Nephron progenitor cell (in vitro differentiated cells): ENCODE measurements at regions not wholly inside any gene's neighbourhood (a gene's known extent, or its start where the extent isn't known, plus 50 kb on each side); places are given as distances from the start of the nearest gene placed in this dataset.
A peak's percentile ranks its signal among the peaks of the same experiment; 100 is the strongest.

ENCODE experiments used
- DNase-seq: peaks from one replicate; pipeline ENCODE4 v3.0.0; 2021
- H3K27ac Mint-ChIP-seq: 2 replicates; pipeline ENCODE4 v1.8.0; 2021; ENCODE audit warnings: mild to moderate bottlenecking, moderate library complexity, mixed read lengths
- H3K27me3 Mint-ChIP-seq: 2 replicates; pipeline ENCODE4 v1.8.0; 2021; ENCODE audit warnings: mild to moderate bottlenecking, low read depth, mixed read lengths; ENCODE audit not compliant: poor library complexity
- H3K36me3 Mint-ChIP-seq: 2 replicates; pipeline ENCODE4 v1.8.0; 2021; ENCODE audit warnings: low read depth, mixed read lengths
- H3K4me1 Mint-ChIP-seq: 2 replicates; pipeline ENCODE4 v1.8.0; 2021; ENCODE audit warnings: mixed read lengths
- H3K4me3 Mint-ChIP-seq: 2 replicates; pipeline ENCODE4 v1.8.0; 2021; ENCODE audit warnings: mild to moderate bottlenecking, moderate library complexity, mixed read lengths
- H3K9me3 Mint-ChIP-seq: 2 replicates; pipeline ENCODE4 v1.8.0; 2021; ENCODE audit warnings: mild to moderate bottlenecking, moderate library complexity, mixed read lengths
- TF ChIP-seq, protein P1 (sequence below): fragments of 200-600 bp; sonication (generic); IDR thresholded peaks from 2 replicates; pipeline ENCODE4 v1.5.0; 2021; ENCODE audit warnings: antibody characterized with exemption

DNA sequence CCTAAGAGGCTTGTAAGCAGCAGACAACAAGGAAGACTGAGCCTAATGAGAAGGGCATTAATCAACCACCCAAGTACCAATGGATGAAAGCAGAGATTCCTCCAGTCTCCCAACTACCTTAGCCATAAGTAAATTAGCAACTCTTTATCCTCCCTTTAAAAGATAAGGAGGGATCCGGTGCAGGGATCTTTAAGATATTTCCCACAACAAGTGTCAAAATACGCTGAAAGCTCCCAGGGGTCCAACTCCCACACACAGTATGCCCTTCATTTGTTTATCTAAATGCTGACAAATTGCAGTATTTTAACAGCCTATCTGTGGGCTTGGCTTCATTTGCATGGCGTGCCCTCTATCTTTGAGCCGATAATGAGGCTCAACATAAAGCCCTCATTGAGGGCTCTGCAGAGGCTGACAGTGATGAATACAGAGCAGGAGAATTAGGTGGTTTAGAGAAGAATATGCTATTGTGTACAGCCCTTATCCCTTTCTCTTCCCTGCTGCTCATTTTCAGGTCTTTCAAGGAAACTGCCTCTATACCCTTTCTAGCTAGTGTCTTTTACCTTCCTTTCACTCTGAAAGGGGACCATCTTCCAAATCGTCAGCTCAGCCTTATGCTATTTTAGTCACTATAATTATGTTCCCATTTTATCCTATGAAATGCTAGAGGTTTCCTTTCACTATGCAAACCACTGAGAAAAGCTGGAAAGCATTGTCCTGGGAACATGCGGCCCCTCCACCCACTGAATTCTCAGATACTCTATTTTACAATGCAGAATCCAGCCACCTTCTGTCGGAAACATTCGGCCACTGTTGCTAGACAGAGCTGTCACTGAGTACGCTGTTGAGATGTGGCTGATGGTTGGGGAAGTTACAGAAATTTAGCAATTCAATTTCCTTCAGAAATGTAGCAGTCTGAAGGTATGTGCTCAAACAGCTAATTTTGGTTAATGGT is 575.2 kb upstream of the JAG1 start:
- TF ChIP-seq, protein P1, sequence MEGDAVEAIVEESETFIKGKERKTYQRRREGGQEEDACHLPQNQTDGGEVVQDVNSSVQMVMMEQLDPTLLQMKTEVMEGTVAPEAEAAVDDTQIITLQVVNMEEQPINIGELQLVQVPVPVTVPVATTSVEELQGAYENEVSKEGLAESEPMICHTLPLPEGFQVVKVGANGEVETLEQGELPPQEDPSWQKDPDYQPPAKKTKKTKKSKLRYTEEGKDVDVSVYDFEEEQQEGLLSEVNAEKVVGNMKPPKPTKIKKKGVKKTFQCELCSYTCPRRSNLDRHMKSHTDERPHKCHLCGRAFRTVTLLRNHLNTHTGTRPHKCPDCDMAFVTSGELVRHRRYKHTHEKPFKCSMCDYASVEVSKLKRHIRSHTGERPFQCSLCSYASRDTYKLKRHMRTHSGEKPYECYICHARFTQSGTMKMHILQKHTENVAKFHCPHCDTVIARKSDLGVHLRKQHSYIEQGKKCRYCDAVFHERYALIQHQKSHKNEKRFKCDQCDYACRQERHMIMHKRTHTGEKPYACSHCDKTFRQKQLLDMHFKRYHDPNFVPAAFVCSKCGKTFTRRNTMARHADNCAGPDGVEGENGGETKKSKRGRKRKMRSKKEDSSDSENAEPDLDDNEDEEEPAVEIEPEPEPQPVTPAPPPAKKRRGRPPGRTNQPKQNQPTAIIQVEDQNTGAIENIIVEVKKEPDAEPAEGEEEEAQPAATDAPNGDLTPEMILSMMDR: no peak
- DNase-seq: no peak
- H3K36me3 Mint-ChIP-seq: peaks cover 6% of the 10 kb centered on the region
- no peaks in the 10 kb centered on the region for H3K27me3 Mint-ChIP-seq
- peak overlapping the region; percentile 31 for H3K4me3 Mint-ChIP-seq
- H3K9me3 Mint-ChIP-seq: peaks cover 11% of the 10 kb centered on the region
- H3K4me1 Mint-ChIP-seq: peaks cover 47% of the 10 kb centered on the region
- peak overlapping the region; percentile 44 for H3K27ac Mint-ChIP-seq

DNA sequence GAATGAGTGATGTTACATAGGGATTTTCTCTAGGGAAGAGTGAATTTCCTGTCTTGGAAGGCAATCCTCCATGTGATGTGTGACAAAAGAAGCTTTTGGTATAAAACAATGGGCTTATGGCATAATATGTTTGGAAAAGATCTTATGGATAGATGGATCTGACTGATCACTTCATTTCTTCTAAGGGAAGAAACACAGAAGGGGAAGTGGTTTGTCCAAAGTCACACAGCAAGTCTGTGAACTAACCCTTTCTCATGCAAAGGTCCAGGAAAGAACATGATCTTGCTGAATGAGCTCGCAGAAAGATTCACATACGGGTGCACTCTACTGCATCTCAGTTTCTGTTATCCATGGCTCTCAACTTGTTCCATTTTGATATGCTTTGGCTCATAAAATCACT is 575.9 kb upstream of the JAG1 start:
- Mint-ChIP-seq H3K36me3 (peaks cover 6% of the 10 kb centered on the region), H3K4me1 (peaks cover 47% of the 10 kb centered on the region), H3K27me3 (no peaks in the 10 kb centered on the region), H3K4me3 (no peak overlapping the region), H3K27ac (no peak overlapping the region), H3K9me3 (peaks cover 14% of the 10 kb centered on the region)
- no peak for DNase-seq
- TF ChIP-seq, protein P1: no peak

DNA sequence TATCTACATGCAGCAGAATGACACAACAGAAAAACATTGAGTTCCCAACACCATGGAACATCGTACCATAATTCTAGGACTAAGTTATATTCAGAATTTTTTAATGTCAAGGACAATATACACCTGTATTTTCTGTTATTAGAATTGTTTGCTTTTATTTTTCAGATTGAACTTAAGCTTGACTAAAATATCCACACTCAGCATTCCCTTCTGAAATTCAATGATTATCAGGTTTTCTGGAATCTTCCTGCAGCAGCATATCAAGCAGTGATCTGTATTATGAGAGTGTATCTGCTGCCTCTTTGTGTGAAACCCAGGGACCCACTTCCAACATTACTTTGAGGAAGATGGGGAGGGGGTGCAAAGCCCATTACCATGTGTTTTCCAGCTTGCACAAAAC is 578.6 kb upstream of the JAG1 start:
- H3K9me3 Mint-ChIP-seq: peaks cover 34% of the 10 kb centered on the region
- no peak overlapping the region for H3K4me3 Mint-ChIP-seq
- no peak overlapping the region for H3K27ac Mint-ChIP-seq
- TF ChIP-seq, protein P1: no peak
- no peak for DNase-seq
- peaks cover 32% of the 10 kb centered on the region for H3K4me1 Mint-ChIP-seq
- peaks cover 19% of the 10 kb centered on the region for H3K36me3 Mint-ChIP-seq
- no peaks in the 10 kb centered on the region for H3K27me3 Mint-ChIP-seq

DNA sequence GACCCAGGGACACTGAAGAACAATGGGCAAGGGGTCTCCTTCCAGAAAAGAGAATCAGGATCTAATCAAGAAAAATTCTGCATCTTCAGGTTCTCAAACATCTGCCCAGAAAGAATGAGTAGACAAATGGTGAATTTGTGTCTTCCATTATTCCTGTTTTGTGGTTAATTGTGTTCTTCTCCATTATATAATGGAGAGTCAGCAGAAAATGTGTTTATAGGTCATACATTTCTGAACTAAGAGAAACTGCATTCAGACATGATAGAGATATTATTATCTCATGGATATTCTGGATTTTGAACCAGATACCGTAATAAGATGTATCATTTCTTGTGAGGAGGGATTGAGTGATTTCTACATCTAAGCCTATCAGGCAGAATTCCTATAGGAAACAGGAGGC is 581.7 kb upstream of the JAG1 start:
- Mint-ChIP-seq H3K4me1 (peaks cover 3% of the 10 kb centered on the region), H3K27me3 (no peaks in the 10 kb centered on the region), H3K4me3 (no peak overlapping the region), H3K27ac (no peak overlapping the region), H3K36me3 (peaks cover 27% of the 10 kb centered on the region), H3K9me3 (peaks cover 46% of the 10 kb centered on the region)
- TF ChIP-seq, protein P1: no peak
- no peak for DNase-seq

DNA sequence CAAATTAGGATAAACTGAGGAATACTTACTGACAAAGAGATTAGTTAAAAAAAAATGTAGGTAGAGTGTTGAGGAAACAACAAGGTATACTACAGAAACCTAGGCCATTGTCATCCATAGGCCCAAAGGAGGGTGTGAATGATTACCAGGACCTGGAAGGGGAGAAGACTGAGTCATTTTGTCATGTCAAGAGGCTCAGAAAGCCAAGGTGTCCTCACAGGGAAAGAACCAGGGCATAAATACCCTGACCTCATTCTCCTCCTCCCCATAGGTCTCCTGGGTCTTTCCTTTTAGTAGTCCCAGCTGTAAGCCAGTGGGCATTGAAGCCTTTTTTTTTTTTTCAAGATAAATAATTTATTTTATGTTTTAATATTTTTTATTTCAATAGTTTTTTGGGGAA is 582.1 kb upstream of the JAG1 start:
- Mint-ChIP-seq H3K4me3 (no peak overlapping the region), H3K9me3 (peaks cover 46% of the 10 kb centered on the region), H3K27me3 (no peaks in the 10 kb centered on the region), H3K27ac (no peak overlapping the region), H3K36me3 (peaks cover 27% of the 10 kb centered on the region), H3K4me1 (peaks cover 6% of the 10 kb centered on the region)
- TF ChIP-seq, protein P1: no peak
- DNase-seq: no peak

DNA sequence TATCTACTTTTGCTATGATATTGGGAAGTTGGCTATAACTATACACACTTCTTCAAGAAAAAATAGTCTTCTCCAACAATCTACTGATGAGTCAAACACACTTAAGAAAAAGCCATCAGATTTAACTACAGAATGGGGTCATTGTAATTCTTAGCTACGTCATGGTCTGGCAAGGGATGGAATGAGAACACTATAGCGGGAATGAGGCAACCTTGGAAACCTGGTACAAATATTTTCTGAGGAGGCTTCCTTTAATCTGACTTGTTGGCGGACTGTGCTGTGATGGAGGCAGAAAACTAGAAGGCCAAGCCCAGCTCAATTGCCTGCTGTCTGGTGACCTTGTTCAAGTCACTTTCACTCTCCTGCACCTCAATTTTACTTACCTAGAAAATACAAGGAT is 586.8 kb upstream of the JAG1 start:
- no peak for DNase-seq
- Mint-ChIP-seq H3K4me3 (no peak overlapping the region), H3K27me3 (no peaks in the 10 kb centered on the region)

More for the DNA sequence above, 586.8 kb upstream of the JAG1 start:
- Mint-ChIP-seq H3K36me3 (peaks cover 17% of the 10 kb centered on the region), H3K27ac (no peak overlapping the region), H3K9me3 (peaks cover 23% of the 10 kb centered on the region), H3K4me1 (peaks cover 31% of the 10 kb centered on the region)
- TF ChIP-seq, protein P1: no peak
